IMR-90 (cell line): ENCODE measurements at regions not wholly inside any gene's neighbourhood (a gene's known extent, or its start where the extent isn't known, plus 50 kb on each side); places are given as distances from the start of the nearest gene placed in this dataset.
A peak's percentile ranks its signal among the peaks of the same experiment; 100 is the strongest.

Experiments
- ATAC-seq: fragments of 200-7000 bp; cut with Tn5 transposase; 2 replicates; pipeline ENCODE4 v1.9.1; 2020; ENCODE audit warnings: low read depth, mild to moderate bottlenecking, moderate library complexity
- BruUV-seq: library from RNA; stranded (reverse); fragments of 400-500 nt; replicated peaks from 2 replicates; lab custom pipeline; 2021; lab: Mats Ljungman, UMichigan
- CTCF ChIA-PET: fragments of 300-600 bp; formaldehyde crosslinking; extraction: SDS; loops from one replicate; lab custom pipeline; 2021; ENCODE audit warnings: antibody characterized with exemption; lab: Yijun Ruan, JAX
- POLR2A ChIA-PET: fragments of 300-600 bp; sonication (Branson Sonifier 250); formaldehyde crosslinking; loops from one replicate; lab custom pipeline; 2022; ENCODE audit warnings: antibody characterized with exemption; ENCODE audit not compliant: unreplicated experiment; lab: Charles Lee
- DNase-seq: peaks from one replicate; pipeline ENCODE4 v3.0.0; 2013
- H2AFZ ChIP-seq: replicated peaks from 2 replicates; pipeline ENCODE3; 2013; ENCODE audit warnings: low read length, mild to moderate bottlenecking; ENCODE audit not compliant: poor library complexity
- H2AK5ac ChIP-seq: 2 replicates; pipeline ENCODE4 v1.6.1; 2013; ENCODE audit warnings: low read depth, low read length, inconsistent platforms
- H2AK9ac ChIP-seq: replicated peaks from 2 replicates; pipeline ENCODE3; 2013; ENCODE audit warnings: mild to moderate bottlenecking, low read depth, low read length, moderate library complexity; ENCODE audit not compliant: poor library complexity
- H2BK120ac ChIP-seq: 2 replicates; pipeline ENCODE4 v1.6.1; 2013; ENCODE audit warnings: low read depth, low read length, inconsistent platforms
- H2BK15ac ChIP-seq: 3 replicates; pipeline ENCODE4 v1.6.1; 2013; ENCODE audit warnings: low read depth, low read length, inconsistent platforms
- H2BK20ac ChIP-seq: 2 replicates; pipeline ENCODE4 v1.6.1; 2013; ENCODE audit warnings: low read depth, mild to moderate bottlenecking, inconsistent platforms, low read length, moderate library complexity
- H2BK5ac ChIP-seq: 2 replicates; pipeline ENCODE4 v1.6.1; 2013; ENCODE audit warnings: mild to moderate bottlenecking, low read depth, low read length, inconsistent platforms; ENCODE audit not compliant: poor library complexity, severe bottlenecking
- H3K14ac ChIP-seq: replicated peaks from 2 replicates; pipeline ENCODE4 v1.6.1; 2013; ENCODE audit warnings: low read depth, low read length, inconsistent platforms
- H3K18ac ChIP-seq: 2 replicates; pipeline ENCODE4 v1.6.1; 2013; ENCODE audit warnings: low read depth, low read length, control low read depth
- H3K23ac ChIP-seq: 2 replicates; pipeline ENCODE4 v1.6.1; 2013; ENCODE audit warnings: low read depth, low read length, inconsistent platforms
- H3K27ac ChIP-seq: 2 replicates; pipeline ENCODE4 v1.5.1; 2013; ENCODE audit warnings: mild to moderate bottlenecking, control low read depth, low read length; ENCODE audit not compliant: insufficient read depth
- H3K27me3 ChIP-seq: 2 replicates; pipeline ENCODE4 v1.6.1; 2013; ENCODE audit warnings: low read length; ENCODE audit not compliant: control insufficient read depth, insufficient read depth
- H3K36me3 ChIP-seq: 2 replicates; pipeline ENCODE4 v1.6.1; 2013; ENCODE audit warnings: low read length, mixed read lengths; ENCODE audit not compliant: control insufficient read depth, insufficient read depth
- H3K4ac ChIP-seq: 2 replicates; pipeline ENCODE4 v1.6.1; 2013; ENCODE audit warnings: low read depth, low read length, inconsistent platforms
- H3K4me1 ChIP-seq: 2 replicates; pipeline ENCODE4 v1.6.1; 2013; ENCODE audit warnings: low read length, mixed read lengths; ENCODE audit not compliant: control insufficient read depth, insufficient read depth
- H3K4me2 ChIP-seq: 2 replicates; pipeline ENCODE4 v1.6.1; 2013; ENCODE audit warnings: low read depth, mild to moderate bottlenecking, control low read depth, low read length, moderate library complexity
- H3K4me3 ChIP-seq: 2 replicates; pipeline ENCODE4 v1.5.1; 2013; ENCODE audit warnings: low read depth, mild to moderate bottlenecking, control low read depth, low read length, moderate library complexity; ENCODE audit not compliant: insufficient read depth
- H3K56ac ChIP-seq: 2 replicates; pipeline ENCODE4 v1.6.1; 2013; ENCODE audit warnings: low read length, inconsistent platforms; ENCODE audit not compliant: insufficient read depth; ENCODE audit errors: extremely low read depth
- H3K79me1 ChIP-seq, 2 experiments: 2 replicates each; pipeline ENCODE4 v1.6.1; 2013; ENCODE audit warnings: low read length in 2 of 2, inconsistent platforms in 1 of 2, low read depth in 1 of 2
- H3K9ac ChIP-seq: 2 replicates; pipeline ENCODE4 v1.6.1; 2013; ENCODE audit warnings: low read depth, low read length, control low read depth
- H3K9me1 ChIP-seq: 2 replicates; pipeline ENCODE4 v1.6.1; 2013; ENCODE audit warnings: low read length, inconsistent platforms; ENCODE audit not compliant: insufficient read depth
- H3K9me3 ChIP-seq: 2 replicates; pipeline ENCODE4 v1.6.1; 2013; ENCODE audit warnings: low read length; ENCODE audit not compliant: control insufficient read depth, insufficient read depth
- H4K20me1 ChIP-seq: 2 replicates; pipeline ENCODE4 v1.6.1; 2013; ENCODE audit warnings: low read length, inconsistent platforms; ENCODE audit not compliant: insufficient read depth
- H4K5ac ChIP-seq: 2 replicates; pipeline ENCODE4 v1.6.1; 2013; ENCODE audit warnings: mild to moderate bottlenecking, low read depth, low read length, control low read depth
- H4K8ac ChIP-seq, 2 experiments: 2 replicates each; pipeline ENCODE4 v1.6.1; 2013; ENCODE audit warnings: low read depth in 2 of 2, low read length in 2 of 2, control low read depth in 1 of 2, inconsistent platforms in 1 of 2
- H4K91ac ChIP-seq: 2 replicates; pipeline ENCODE4 v1.6.1; 2013; ENCODE audit warnings: low read depth, low read length, inconsistent platforms; ENCODE audit not compliant: insufficient read depth
- BHLHE40 ChIP-seq: fragments of 150-350 bp; IDR thresholded peaks from 2 replicates; pipeline ENCODE4 v1.6.1; 2016; ENCODE audit warnings: mild to moderate bottlenecking, low read depth, low read length
- CEBPB ChIP-seq: IDR thresholded peaks from 2 replicates; pipeline ENCODE4 v1.6.1; 2012; ENCODE audit warnings: low read depth, low read length, improper control_type of control experiment
- CHD1 ChIP-seq: IDR thresholded peaks from 2 replicates; pipeline ENCODE4 v1.6.1; 2012; ENCODE audit warnings: low read depth, low read length, improper control_type of control experiment
- FOS ChIP-seq: fragments of 150-350 bp; IDR thresholded peaks from 2 replicates; pipeline ENCODE4 v1.6.1; 2016; ENCODE audit warnings: low read depth, low read length
- MAFK ChIP-seq: IDR thresholded peaks from 2 replicates; pipeline ENCODE4 v1.6.1; 2012; ENCODE audit warnings: low read depth, low read length, improper control_type of control experiment
- MAZ ChIP-seq: IDR thresholded peaks from 2 replicates; pipeline ENCODE4 v1.6.1; 2012; ENCODE audit warnings: low read depth, mild to moderate bottlenecking, low read length, improper control_type of control experiment, moderate library complexity, borderline replicate concordance
- MXI1 ChIP-seq: IDR thresholded peaks from 2 replicates; pipeline ENCODE4 v1.6.1; 2012; ENCODE audit warnings: low read depth, mild to moderate bottlenecking, low read length, moderate library complexity, borderline replicate concordance
- NFE2L2 ChIP-seq: fragments of 150-350 bp; IDR thresholded peaks from 2 replicates; pipeline ENCODE4 v1.6.1; 2016; ENCODE audit warnings: low read depth, mild to moderate bottlenecking, low read length
- POLR2A ChIP-seq: IDR thresholded peaks from 2 replicates; pipeline ENCODE4 v1.6.1; 2012; ENCODE audit warnings: mild to moderate bottlenecking, low read depth, low read length
- RAD21 ChIP-seq: IDR thresholded peaks from 2 replicates; pipeline ENCODE4 v1.6.1; 2012; ENCODE audit warnings: low read length, improper control_type of control experiment
- RCOR1 ChIP-seq: IDR thresholded peaks from 2 replicates; pipeline ENCODE4 v1.6.1; 2012; ENCODE audit warnings: mild to moderate bottlenecking, low read length, improper control_type of control experiment; ENCODE audit not compliant: insufficient replicate concordance
- RFX5 ChIP-seq: IDR thresholded peaks from 2 replicates; pipeline ENCODE4 v1.8.0; 2012; ENCODE audit warnings: low read depth, mild to moderate bottlenecking, low read length, moderate library complexity
- SMC3 ChIP-seq: fragments of 150-350 bp; IDR thresholded peaks from 2 replicates; pipeline ENCODE4 v1.6.1; 2016; ENCODE audit warnings: low read depth, mild to moderate bottlenecking, antibody characterized with exemption, low read length, moderate library complexity
- WGBS, 2 experiments: methylation state at CpG; one replicate each; pipeline versions ENCODE4 v1.1.5 to v1.1.7; 2013; ENCODE audit warnings: missing lambda C conversion rate in 2 of 2; ENCODE audit not compliant: insufficient read length in 1 of 2; ENCODE audit errors: extremely low coverage in 2 of 2; 5-methylcytosine and 5-hydroxymethylcytosine counted together
- dilution Hi-C: fragments of 300-500 bp; cut with HindIII; formaldehyde crosslinking; loops from one replicate; pipeline ENCODE4 v1.14.3; 2018; ENCODE audit warnings: low sequenced_read_pairs; ENCODE audit not compliant: unreplicated experiment
- in situ Hi-C: fragments of 300-500 bp; cut with MboI; formaldehyde crosslinking; loops from 3 replicates; pipeline ENCODE4 v1.14.3; 2019; ENCODE audit warnings: low sequenced_read_pairs, inconsistent platforms, mixed read lengths
- intact Hi-C: fragments of 100-400 bp; cut with micrococcal nuclease; formaldehyde crosslinking; loops from 2 replicates; pipeline ENCODE4 v1.10.0; 2022
- TF ChIP-seq, protein P1 (sequence below): fragments of 150-350 bp; IDR thresholded peaks from 2 replicates; pipeline ENCODE4 v1.6.1; 2016; ENCODE audit warnings: low read depth, mild to moderate bottlenecking, low read length, moderate library complexity, borderline replicate concordance
- TF ChIP-seq, protein P2 (sequence below): fragments of 150-350 bp; IDR thresholded peaks from 2 replicates; pipeline ENCODE4 v1.6.1; 2017; ENCODE audit warnings: mild to moderate bottlenecking, antibody characterized with exemption, low read length, low read depth
- TF ChIP-seq, protein P3 (sequence below): conservative IDR thresholded peaks from 2 replicates; pipeline ENCODE4 v1.5.1; 2012; ENCODE audit warnings: mild to moderate bottlenecking, low read depth, low read length, improper control_type of control experiment

DNA sequence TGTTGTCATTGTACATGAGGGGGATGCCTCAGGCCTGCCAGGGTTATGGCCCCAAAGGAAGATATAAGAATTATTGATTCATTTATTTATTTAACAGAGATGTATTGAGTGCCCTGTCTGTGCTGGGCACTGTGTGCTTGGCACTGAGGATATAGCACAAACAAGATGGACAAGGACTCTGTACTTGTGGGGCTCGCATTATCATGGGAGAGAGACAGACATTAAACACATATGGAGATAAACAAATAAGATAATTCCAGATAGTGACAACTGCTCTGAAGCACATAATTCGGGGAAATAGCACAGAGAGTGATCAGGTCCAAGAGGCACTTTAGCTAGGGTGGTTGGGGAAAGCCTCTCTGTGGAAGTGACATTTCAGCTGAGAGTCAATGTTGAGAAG, 119.8 kb upstream of the ARHGAP20 start:
- Histone ChIP-seq H3K36me3 (no peaks in the 10 kb centered on the region), H3K14ac (peak overlapping the region; percentile 86), H3K9me3 (no peaks in the 10 kb centered on the region), H3K9me1 (peaks cover 18% of the 10 kb centered on the region), H2AFZ (peak overlapping the region; percentile 71), H3K27ac (peak overlapping the region; percentile 81; the same call in 1 of the 2 replicates), H3K56ac (no peak overlapping the region), H3K27me3 (no peaks in the 10 kb centered on the region), H3K4ac (peak overlapping the region; percentile 92), H3K18ac (peak overlapping the region; percentile 98), H4K20me1 (no peaks in the 10 kb centered on the region), H2BK5ac (peak overlapping the region; percentile 96), H3K23ac (peak overlapping the region; percentile 69; the same call in 1 of the 2 replicates), H2AK5ac (peak overlapping the region; percentile 83), H4K8ac (peak overlapping the region; percentile 65 to 86), H3K4me2 (no peak overlapping the region), H2BK120ac (peak overlapping the region; percentile 95), H2BK15ac (peak overlapping the region; percentile 92), H2AK9ac (peak overlapping the region; percentile 86), H3K79me1 (no peaks in the 10 kb centered on the region), H4K91ac (peak overlapping the region; percentile 83), H2BK20ac (peak overlapping the region; percentile 99), H4K5ac (peak overlapping the region; percentile 45), H3K4me1 (peaks cover 5% of the 10 kb centered on the region; the same call in 1 of the 2 replicates), H3K4me3 (no peak overlapping the region), H3K9ac (no peak overlapping the region)
- dilution Hi-C loops, result no loop called here
- BruUV-seq, result no TSS peak
- ATAC-seq (no peak), DNase-seq (no peak)
- TF ChIP-seq, protein P1, sequence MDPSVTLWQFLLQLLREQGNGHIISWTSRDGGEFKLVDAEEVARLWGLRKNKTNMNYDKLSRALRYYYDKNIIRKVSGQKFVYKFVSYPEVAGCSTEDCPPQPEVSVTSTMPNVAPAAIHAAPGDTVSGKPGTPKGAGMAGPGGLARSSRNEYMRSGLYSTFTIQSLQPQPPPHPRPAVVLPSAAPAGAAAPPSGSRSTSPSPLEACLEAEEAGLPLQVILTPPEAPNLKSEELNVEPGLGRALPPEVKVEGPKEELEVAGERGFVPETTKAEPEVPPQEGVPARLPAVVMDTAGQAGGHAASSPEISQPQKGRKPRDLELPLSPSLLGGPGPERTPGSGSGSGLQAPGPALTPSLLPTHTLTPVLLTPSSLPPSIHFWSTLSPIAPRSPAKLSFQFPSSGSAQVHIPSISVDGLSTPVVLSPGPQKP, result no peak
- TF ChIP-seq RAD21, result no peak
- no peak for TF ChIP-seq CEBPB
- TF ChIP-seq BHLHE40, result no peak
- no peak for TF ChIP-seq MAZ
- TF ChIP-seq, protein P2, sequence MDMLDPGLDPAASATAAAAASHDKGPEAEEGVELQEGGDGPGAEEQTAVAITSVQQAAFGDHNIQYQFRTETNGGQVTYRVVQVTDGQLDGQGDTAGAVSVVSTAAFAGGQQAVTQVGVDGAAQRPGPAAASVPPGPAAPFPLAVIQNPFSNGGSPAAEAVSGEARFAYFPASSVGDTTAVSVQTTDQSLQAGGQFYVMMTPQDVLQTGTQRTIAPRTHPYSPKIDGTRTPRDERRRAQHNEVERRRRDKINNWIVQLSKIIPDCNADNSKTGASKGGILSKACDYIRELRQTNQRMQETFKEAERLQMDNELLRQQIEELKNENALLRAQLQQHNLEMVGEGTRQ, result no peak
- no peak for TF ChIP-seq MAFK
- no peak for TF ChIP-seq CHD1
- no peak for TF ChIP-seq RCOR1
- TF ChIP-seq MXI1, result no peak
- TF ChIP-seq NFE2L2, result no peak
- TF ChIP-seq SMC3, result no peak
- TF ChIP-seq POLR2A, result no peak
- TF ChIP-seq FOS, result no peak
- no peak for TF ChIP-seq RFX5
- TF ChIP-seq, protein P3, sequence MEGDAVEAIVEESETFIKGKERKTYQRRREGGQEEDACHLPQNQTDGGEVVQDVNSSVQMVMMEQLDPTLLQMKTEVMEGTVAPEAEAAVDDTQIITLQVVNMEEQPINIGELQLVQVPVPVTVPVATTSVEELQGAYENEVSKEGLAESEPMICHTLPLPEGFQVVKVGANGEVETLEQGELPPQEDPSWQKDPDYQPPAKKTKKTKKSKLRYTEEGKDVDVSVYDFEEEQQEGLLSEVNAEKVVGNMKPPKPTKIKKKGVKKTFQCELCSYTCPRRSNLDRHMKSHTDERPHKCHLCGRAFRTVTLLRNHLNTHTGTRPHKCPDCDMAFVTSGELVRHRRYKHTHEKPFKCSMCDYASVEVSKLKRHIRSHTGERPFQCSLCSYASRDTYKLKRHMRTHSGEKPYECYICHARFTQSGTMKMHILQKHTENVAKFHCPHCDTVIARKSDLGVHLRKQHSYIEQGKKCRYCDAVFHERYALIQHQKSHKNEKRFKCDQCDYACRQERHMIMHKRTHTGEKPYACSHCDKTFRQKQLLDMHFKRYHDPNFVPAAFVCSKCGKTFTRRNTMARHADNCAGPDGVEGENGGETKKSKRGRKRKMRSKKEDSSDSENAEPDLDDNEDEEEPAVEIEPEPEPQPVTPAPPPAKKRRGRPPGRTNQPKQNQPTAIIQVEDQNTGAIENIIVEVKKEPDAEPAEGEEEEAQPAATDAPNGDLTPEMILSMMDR, result no peak
- WGBS, 2 experiments, result no CpG with 5 or more reads among the region's 2 CpGs
- POLR2A ChIA-PET, result no interaction called here
- in situ Hi-C loops, result no loop called here
- CTCF ChIA-PET, result interaction anchor here (0.6 kb wide), 1 partner anchor 597 kb away, joined by 3 read pairs; no protein-coding TSS in a partner anchor
- intact Hi-C loops, result no loop called here
